Astrocyte of the spinal cord (primary cell): ENCODE measurements at regions not wholly inside any gene's neighbourhood (a gene's known extent, or its start where the extent isn't known, plus 50 kb on each side); places are given as distances from the start of the nearest gene placed in this dataset.

ENCODE experiments used
- DNase-seq: peaks from one replicate; pipeline ENCODE4 v3.0.0; 2011; ENCODE audit warnings: low read depth, low spot score
- H3K4me3 ChIP-seq: 2 replicates; pipeline ENCODE4 v1.5.1; 2011; ENCODE audit warnings: low read depth, mild to moderate bottlenecking, low read length, moderate library complexity
- in situ Hi-C: cut with HindIII; loops from 2 replicates; pipeline ENCODE4 v1.10.0; 2017; ENCODE audit warnings: low sequenced_read_pairs
- TF ChIP-seq, protein P1 (sequence below): IDR thresholded peaks from 2 replicates; pipeline ENCODE4 v1.5.1; 2012; ENCODE audit warnings: low read depth, mild to moderate bottlenecking, low read length, inconsistent platforms

DNA sequence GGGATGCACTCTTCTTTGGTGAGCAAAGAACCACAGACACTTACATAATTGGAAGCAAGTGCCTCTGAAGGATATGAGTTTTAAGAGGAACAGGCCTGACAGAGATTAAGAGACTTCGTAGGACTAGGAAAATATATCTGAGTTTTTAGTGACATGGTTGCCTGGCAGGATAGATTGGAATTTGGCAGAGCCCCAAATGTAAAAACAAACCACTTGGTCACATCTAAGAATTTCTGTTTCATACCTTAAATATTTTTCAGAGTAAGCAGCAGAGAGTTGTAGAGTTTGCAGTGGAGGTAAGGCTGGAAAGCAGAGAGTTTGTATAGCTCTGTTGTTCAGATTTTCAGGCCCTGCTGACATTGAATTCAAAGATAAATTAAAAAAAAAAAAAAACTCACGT lies 150.1 kb upstream of the MAGEB2 start:
- in situ Hi-C loops, result no loop called here
- TF ChIP-seq, protein P1, sequence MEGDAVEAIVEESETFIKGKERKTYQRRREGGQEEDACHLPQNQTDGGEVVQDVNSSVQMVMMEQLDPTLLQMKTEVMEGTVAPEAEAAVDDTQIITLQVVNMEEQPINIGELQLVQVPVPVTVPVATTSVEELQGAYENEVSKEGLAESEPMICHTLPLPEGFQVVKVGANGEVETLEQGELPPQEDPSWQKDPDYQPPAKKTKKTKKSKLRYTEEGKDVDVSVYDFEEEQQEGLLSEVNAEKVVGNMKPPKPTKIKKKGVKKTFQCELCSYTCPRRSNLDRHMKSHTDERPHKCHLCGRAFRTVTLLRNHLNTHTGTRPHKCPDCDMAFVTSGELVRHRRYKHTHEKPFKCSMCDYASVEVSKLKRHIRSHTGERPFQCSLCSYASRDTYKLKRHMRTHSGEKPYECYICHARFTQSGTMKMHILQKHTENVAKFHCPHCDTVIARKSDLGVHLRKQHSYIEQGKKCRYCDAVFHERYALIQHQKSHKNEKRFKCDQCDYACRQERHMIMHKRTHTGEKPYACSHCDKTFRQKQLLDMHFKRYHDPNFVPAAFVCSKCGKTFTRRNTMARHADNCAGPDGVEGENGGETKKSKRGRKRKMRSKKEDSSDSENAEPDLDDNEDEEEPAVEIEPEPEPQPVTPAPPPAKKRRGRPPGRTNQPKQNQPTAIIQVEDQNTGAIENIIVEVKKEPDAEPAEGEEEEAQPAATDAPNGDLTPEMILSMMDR, result no peak
- no peak overlapping the region for H3K4me3 ChIP-seq
- DNase-seq, result peak; percentile 18

DNA sequence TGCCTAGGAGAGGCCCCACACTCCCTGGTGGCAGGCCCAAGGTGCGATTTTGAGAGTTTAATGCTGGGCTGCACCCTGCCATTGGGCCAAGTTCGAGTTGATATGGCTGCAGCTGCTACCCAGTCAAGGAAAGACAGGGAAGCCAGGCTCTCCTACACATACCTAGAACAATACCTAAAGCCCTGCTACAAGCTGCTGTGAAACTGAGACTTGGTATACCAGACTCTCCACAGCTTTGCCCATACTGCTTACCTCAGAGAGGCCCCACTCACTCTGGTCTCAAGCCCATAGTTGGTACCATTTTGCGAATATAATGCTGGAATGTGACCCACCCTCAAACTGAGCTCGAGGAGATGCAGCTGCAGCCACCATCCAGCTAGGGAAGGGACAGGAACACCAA lies 147.7 kb upstream of the MAGEB2 start:
- no peak for DNase-seq
- in situ Hi-C loops, result no loop called here
- TF ChIP-seq, protein P1, result no peak
- no peak overlapping the region for H3K4me3 ChIP-seq

DNA sequence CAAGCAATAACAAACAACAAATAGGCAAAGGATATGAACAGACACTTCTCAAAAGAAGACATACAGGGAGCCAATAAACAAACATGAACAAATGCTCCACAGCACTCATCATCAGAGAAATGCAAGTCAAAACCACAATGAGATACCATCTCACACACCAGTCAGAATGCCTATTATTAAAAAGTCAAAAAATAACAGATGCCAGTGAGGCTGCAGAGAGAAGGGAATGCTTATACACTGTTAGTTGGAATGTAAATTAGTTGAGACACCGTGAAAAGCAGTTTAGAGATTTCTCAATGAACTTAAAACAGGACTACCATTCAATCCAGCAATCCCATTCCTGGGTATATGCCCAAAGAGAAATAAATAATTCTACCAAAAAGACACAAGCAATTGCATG lies 129.8 kb upstream of the MAGEB2 start:
- H3K4me3 ChIP-seq, result no peak overlapping the region
- in situ Hi-C loops, result no loop called here
- TF ChIP-seq, protein P1, result no peak
- DNase-seq, result no peak

DNA sequence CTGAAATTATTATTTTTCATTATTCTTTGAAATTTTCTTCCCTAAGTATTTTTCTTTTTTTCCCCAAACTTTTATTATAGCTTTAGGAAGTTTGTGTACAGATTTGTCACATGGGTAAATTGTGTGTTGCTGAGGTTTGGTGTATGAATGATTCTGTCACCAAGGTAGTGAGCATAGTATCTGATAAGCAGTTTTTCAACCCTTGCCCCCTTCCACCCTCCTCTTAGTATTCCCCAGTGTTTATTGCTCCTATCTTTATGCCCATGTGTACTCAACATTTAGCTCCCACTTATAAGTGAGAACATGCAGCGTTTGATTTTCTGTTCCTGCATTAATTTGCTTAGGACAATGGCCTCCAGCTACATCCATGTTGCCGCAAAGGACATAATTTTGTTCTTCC lies 103.9 kb upstream of the MAGEB2 start:
- TF ChIP-seq, protein P1, result no peak
- in situ Hi-C loops, result no loop called here
- DNase-seq, result no peak
- H3K4me3 ChIP-seq, result no peak overlapping the region

DNA sequence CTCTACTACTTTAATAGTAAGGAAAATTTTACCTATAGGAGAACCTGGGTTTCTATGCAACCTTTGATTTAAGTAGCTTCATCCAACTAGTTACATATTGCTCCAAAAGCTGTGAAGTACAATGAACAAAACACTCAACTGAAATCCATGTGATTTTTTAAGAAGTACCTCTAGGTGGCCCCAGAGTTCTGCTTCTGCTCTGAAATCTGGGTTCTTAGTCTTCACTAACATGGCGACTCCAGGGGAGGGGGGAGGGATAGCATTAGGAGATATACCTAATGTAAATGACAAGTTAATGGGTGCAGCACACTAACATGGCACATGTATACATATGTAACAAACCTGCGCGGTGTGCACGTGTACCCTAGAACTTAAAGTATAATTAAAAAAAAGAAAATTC lies 73.4 kb upstream of the MAGEB2 start:
- peak; percentile 32 for DNase-seq
- in situ Hi-C loops, result no loop called here
- TF ChIP-seq, protein P1, result peak; percentile 30
- H3K4me3 ChIP-seq, result no peak overlapping the region

DNA sequence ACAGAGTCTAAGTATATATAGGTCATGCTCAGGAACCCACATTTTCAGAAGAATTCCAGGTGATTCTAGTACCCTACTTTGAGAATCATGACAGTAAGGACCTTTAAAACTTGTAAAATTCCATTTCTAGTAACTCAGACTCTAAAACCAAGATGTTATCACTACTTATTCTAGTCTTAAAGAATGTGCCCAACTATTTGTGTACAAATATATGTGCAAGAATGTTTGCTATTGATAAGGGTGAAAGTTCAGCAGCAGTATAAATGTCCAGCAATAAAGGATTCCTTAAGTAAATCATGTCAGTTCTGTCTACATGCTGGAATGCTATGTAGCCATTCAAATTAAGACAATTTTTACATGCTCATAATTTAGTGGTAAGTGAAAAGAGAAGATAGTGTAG lies 71.1 kb upstream of the MAGEB2 start:
- TF ChIP-seq, protein P1, result no peak
- in situ Hi-C loops, result no loop called here
- DNase-seq, result no peak
- no peak overlapping the region for H3K4me3 ChIP-seq

DNA sequence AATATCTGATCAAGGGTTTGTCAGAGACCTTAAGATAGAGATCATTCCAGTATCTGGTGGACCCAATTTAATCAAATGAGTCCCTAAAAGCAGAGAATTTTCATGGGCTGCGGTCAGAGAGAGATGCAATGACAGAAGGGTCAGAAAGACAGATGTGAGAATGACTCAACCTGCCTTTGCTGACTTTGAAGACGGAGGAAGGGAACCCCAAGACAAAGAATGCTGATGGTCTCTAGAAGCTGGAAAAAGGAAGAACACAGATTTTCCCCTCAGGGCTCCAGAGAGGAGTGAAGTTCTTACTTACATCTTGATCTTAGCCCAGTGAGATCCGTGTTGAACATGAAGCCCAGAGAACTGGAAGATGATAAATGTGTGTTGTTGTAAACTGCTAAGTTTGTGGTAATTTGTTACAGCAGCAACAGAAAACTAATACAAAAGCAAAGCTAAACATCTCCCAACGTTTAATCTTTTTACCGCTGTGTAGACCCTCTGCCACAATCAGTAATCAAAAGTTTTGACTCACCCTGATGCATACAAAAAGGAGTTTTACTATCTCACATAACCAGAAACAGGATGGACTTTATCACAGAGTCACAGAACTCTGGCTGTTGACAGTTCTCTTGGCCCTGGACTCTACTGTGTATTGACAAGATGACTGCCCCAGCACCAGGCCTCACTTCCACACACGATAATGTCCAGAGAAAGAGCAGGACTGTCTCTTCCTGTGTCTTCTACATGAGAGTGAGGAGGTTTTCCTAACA lies 70.2 kb upstream of the MAGEB2 start:
- TF ChIP-seq, protein P1, result no peak
- DNase-seq, result no peak
- in situ Hi-C loops, result no loop called here
- H3K4me3 ChIP-seq, result no peak overlapping the region
